ENCODE measurements at regions not wholly inside any gene's neighbourhood (a gene's known extent, or its start where the extent isn't known, plus 50 kb on each side); places are given as distances from the start of the nearest gene placed in this dataset.

DNA sequence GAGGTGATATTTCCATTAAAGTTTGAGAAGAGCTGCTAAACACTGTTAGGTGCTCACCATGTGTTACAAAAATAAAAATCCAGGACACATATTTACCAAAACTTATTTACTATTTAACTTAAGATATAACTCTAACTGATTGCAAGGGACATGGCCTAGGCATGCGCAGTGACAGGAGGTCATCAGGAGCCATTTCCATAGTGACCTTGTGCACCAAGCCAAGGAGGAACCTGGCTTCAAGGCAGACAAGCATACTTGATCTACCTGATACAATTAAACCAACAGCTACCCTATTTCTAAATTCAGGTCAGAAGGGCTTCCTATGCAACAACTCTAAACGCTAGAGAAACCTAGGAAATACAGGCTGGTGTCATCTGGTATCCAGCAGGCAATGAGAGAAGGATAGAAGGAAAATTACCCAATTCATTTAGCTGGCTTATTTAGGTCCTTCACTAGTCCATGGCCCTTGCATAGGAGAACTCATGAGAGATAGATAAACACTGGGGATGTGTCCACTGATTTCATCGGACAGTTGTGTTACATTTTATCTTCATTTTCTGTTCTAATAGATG lies 134.4 kb downstream of the FOXB1 start:
- TF ChIP-seq CTCF (IDR thresholded peaks at IDR 0.05) (no peak), POLR2A (IDR thresholded peaks at IDR 0.05) (no peak)
